K562 (cell line): ENCODE measurements at regions not wholly inside any gene's neighbourhood (a gene's known extent, or its start where the extent isn't known, plus 50 kb on each side); places are given as distances from the start of the nearest gene placed in this dataset.
"Not testable (repeated sequence)": the region's sequence is repeated elsewhere in the genome, so short reads cannot be mapped to it uniquely, and the experiment has no call there.

ENCODE experiments used
- ATAC-seq: fragments of 200-7000 bp; cut with Tn5 transposase; 3 replicates; pipeline ENCODE4 v1.9.1; 2020; ENCODE audit warnings: moderate library complexity
- BruUV-seq: library from RNA; stranded (reverse); fragments of 400-500 nt; replicated peaks from 2 replicates; lab custom pipeline; 2021; lab: Mats Ljungman, UMichigan
- CTCF ChIA-PET: fragments of 300-600 bp; formaldehyde crosslinking; extraction: SDS; loops from one replicate; lab custom pipeline; 2021; ENCODE audit warnings: low intra/inter-chr PET ratio; lab: Yijun Ruan, JAX
- POLR2A ChIA-PET: fragments of 300-600, 350-650 bp; sonication (Branson Sonifier 250); formaldehyde crosslinking; extraction: SDS; loops from one replicate; lab custom pipeline; 2021; ENCODE audit warnings: antibody characterized with exemption, inconsistent platforms; lab: Yijun Ruan, JAX
- DNase-seq, 4 experiments: peaks; one replicate each; pipeline versions ENCODE4 v3.0.0 to v3.0.0-alpha.2; 2011 to 2018; ENCODE audit warnings: low spot score in 3 of 4, mixed read lengths in 3 of 4; ENCODE audit errors: extremely low read depth in 1 of 4
- FAIRE-seq: peaks from 2 replicates; lab custom pipeline; 2011; peaks lifted over from hg19 to GRCh38; lab: Jason Lieb, UNC
- H2AFZ ChIP-seq: 2 replicates; pipeline ENCODE4 v1.6.0; 2011; ENCODE audit warnings: low read depth, low read length, control low read depth, inconsistent platforms
- H3K27ac ChIP-seq: fragments of 200-600 bp; 3 replicates; pipeline ENCODE4 v1.8.0; 2011; ENCODE audit warnings: low read depth, mild to moderate bottlenecking, control low read depth, inconsistent platforms, low read length, moderate library complexity, mixed read lengths; ENCODE audit errors: extremely low read depth
- H3K27me3 ChIP-seq, 2 experiments: fragments of 300-600 bp in 1 of 2; 2 replicates in 1 of 2; 3 replicates in 1 of 2; pipeline versions ENCODE4 v1.6.0 to v1.8.0; 2011; ENCODE audit warnings: inconsistent platforms in 2 of 2, low read length in 2 of 2, mild to moderate bottlenecking in 1 of 2, mixed read lengths in 1 of 2, moderate library complexity in 1 of 2; ENCODE audit not compliant: control insufficient read depth in 2 of 2, insufficient read depth in 2 of 2
- H3K36me3 ChIP-seq: fragments of 300-600 bp; 3 replicates; pipeline ENCODE4 v1.8.0; 2011; ENCODE audit warnings: mild to moderate bottlenecking, low read length, inconsistent platforms; ENCODE audit not compliant: control insufficient read depth, insufficient read depth
- H3K4me1 ChIP-seq, 2 experiments: fragments of 200-600 bp in 1 of 2; replicated peaks in 1 of 2; 2 replicates in 1 of 2; 3 replicates in 1 of 2; pipeline versions ENCODE4 v1.5.1 to v1.8.0; 2011; ENCODE audit warnings: inconsistent platforms in 2 of 2, low read length in 2 of 2, mild to moderate bottlenecking in 1 of 2, mixed read lengths in 1 of 2, moderate library complexity in 1 of 2; ENCODE audit not compliant: control insufficient read depth in 2 of 2, insufficient read depth in 2 of 2
- H3K4me2 ChIP-seq: 2 replicates; pipeline ENCODE4 v1.6.1; 2011; ENCODE audit warnings: low read length, control low read depth, inconsistent platforms, mixed read lengths; ENCODE audit not compliant: insufficient read depth
- H3K4me3 ChIP-seq: fragments of 200-600 bp; sonication (generic), shearing (Covaris generic); 2 replicates; pipeline ENCODE4 v1.5.1; 2016; ENCODE audit warnings: control low read depth, inconsistent platforms
- H3K79me2 ChIP-seq: fragments of 200-600 bp; 3 replicates; pipeline ENCODE4 v1.8.0; 2011; ENCODE audit warnings: low read length, inconsistent platforms; ENCODE audit not compliant: control insufficient read depth, insufficient read depth
- H3K9ac ChIP-seq, 2 experiments: 2 replicates each; pipeline versions ENCODE4 v1.6.0 to v1.6.1; 2011; ENCODE audit warnings: low read depth in 2 of 2, low read length in 2 of 2, control low read depth in 1 of 2, inconsistent platforms in 1 of 2, mild to moderate bottlenecking in 1 of 2, mixed read lengths in 1 of 2; ENCODE audit not compliant: insufficient read depth in 1 of 2
- H3K9me1 ChIP-seq: one replicate; pipeline ENCODE4 v1.6.0; 2011; ENCODE audit warnings: inconsistent platforms, mild to moderate bottlenecking, low read length, moderate library complexity; ENCODE audit not compliant: control insufficient read depth, insufficient read depth
- H3K9me3 ChIP-seq: replicated peaks from 2 replicates; pipeline ENCODE4 v1.5.1; 2011; ENCODE audit warnings: low read depth, low read length, inconsistent platforms; ENCODE audit not compliant: control insufficient read depth, insufficient read depth
- H4K20me1 ChIP-seq: replicated peaks from 2 replicates; pipeline ENCODE4 v1.6.1; 2011; ENCODE audit warnings: low read length, inconsistent platforms, mixed read lengths; ENCODE audit not compliant: control insufficient read depth, insufficient read depth
- CHAMP1 ChIP-seq: fragments of 450-650 bp; IDR thresholded peaks from 2 replicates; pipeline ENCODE4 v1.6.1; 2016; ENCODE audit warnings: mild to moderate bottlenecking
- CHD2 ChIP-seq: IDR thresholded peaks from 2 replicates; pipeline ENCODE4 v1.6.1; 2011; ENCODE audit warnings: low read depth, low read length
- GATA2 ChIP-seq: sonication (generic); formaldehyde crosslinking; IDR thresholded peaks from 2 replicates; pipeline ENCODE4 v1.4.0; 2020; ENCODE audit warnings: mild to moderate bottlenecking, missing genetic modification reagents
- IRF9 ChIP-seq: fragments of 450-650 bp; IDR thresholded peaks from 2 replicates; pipeline ENCODE4 v1.6.1; 2016; ENCODE audit warnings: missing biosample characterization, missing genetic modification characterization
- TCFL5 ChIP-seq: fragments of 250-450 bp; sonication (Bioruptor Pico); conservative IDR thresholded peaks from 2 replicates; pipeline ENCODE4 v1.6.1; 2021; ENCODE audit warnings: mild to moderate bottlenecking, moderate library complexity, matching md5 sums
- ZNF274 ChIP-seq: IDR thresholded peaks from 2 replicates; pipeline ENCODE4 v1.6.1; 2011; ENCODE audit warnings: low read depth, mild to moderate bottlenecking, low read length, moderate library complexity, borderline replicate concordance
- ZNF431 ChIP-seq: sonication (generic); formaldehyde crosslinking; IDR thresholded peaks from 2 replicates; pipeline ENCODE4 v1.8.0; 2022; ENCODE audit warnings: mild to moderate bottlenecking, missing genetic modification reagents
- WGBS: fragments of 100-300 bp; shearing (Covaris generic); methylation state at CpG from one replicate; pipeline ENCODE4 v1.1.6; 2016; ENCODE audit warnings: low coverage, mixed read lengths; ENCODE audit not compliant: insufficient coverage; ENCODE audit errors: missing lambda C conversion rate; 5-methylcytosine and 5-hydroxymethylcytosine counted together
- in situ Hi-C: fragments of 300-500 bp; cut with MboI; formaldehyde crosslinking; loops from 4 replicates; pipeline ENCODE4 v1.15.0; 2018; ENCODE audit warnings: inconsistent platforms, mixed read lengths
- intact Hi-C: fragments of 100-400 bp; cut with micrococcal nuclease; formaldehyde crosslinking; loops from 2 replicates; pipeline ENCODE4 v1.14.2; 2022

GRCh38 chr6:15744818-15745402, 82.1 kb upstream of the DTNBP1 start (continued):
- TF ChIP-seq IRF9 (tag) (no peak), GATA2 (CRISPR knock-in tag) (no peak), CHD2 (peak; percentile 69; the same call in 1 of the 2 replicates), CHAMP1 (peak; percentile 87), TCFL5 (CRISPR knock-in tag) (no peak)

GRCh38 chr6:15742013-15742412, 79.2 kb upstream of the DTNBP1 start:
- POLR2A ChIA-PET, H4K20me1 ChIP-seq, H3K9me1 ChIP-seq, H3K9me3 ChIP-seq, H2AFZ ChIP-seq, in situ Hi-C loops, CTCF ChIA-PET, DNase-seq, H3K4me1 ChIP-seq, H3K36me3 ChIP-seq, H3K9ac ChIP-seq, H3K27me3 ChIP-seq, H3K4me2 ChIP-seq, H3K79me2 ChIP-seq, H3K4me3 ChIP-seq, FAIRE-seq, BruUV-seq, ATAC-seq, H3K27ac ChIP-seq, intact Hi-C loops: not testable (repeated sequence)
- TF ChIP-seq ZNF431 (CRISPR knock-in tag) (peak; percentile 96), ZNF274 (0 out of 2 replicates have a peak, but pooled peaks have one; percentile 28)
- WGBS = 11% methylated on average over 1 of the region's 1 CpG
